H1 (cell line): ENCODE measurements at regions not wholly inside any gene's neighbourhood (a gene's known extent, or its start where the extent isn't known, plus 50 kb on each side); places are given as distances from the start of the nearest gene placed in this dataset.

Experiments used
- CTCF ChIA-PET: fragments of 300-600 bp; sonication (Branson Sonifier 250); formaldehyde crosslinking; loops from one replicate; lab custom pipeline; 2021; ENCODE audit not compliant: partially characterized antibody; lab: Charles Lee
- POLR2A ChIA-PET: fragments of 300-600 bp; sonication (Branson Sonifier 250); formaldehyde crosslinking; loops from one replicate; lab custom pipeline; 2021; ENCODE audit warnings: inconsistent platforms; ENCODE audit not compliant: partially characterized antibody; lab: Charles Lee
- DNase-seq, 2 experiments: peaks; one replicate each; pipeline versions ENCODE4 v3.0.0 to v3.0.0-alpha.2; 2010 to 2022; ENCODE audit warnings: low spot score in 2 of 2, low read depth in 1 of 2, mixed read lengths in 1 of 2
- FAIRE-seq: peaks from 2 replicates; lab custom pipeline; 2011; peaks lifted over from hg19 to GRCh38; lab: Jason Lieb, UNC
- H2AFZ ChIP-seq: 2 replicates; pipeline ENCODE4 v1.8.1; 2012; ENCODE audit warnings: low read length, inconsistent platforms
- H2AK5ac ChIP-seq: 2 replicates; pipeline ENCODE4 v1.6.1; 2013; ENCODE audit warnings: low read depth, low read length
- H2BK120ac ChIP-seq: replicated peaks from 2 replicates; pipeline ENCODE3; 2013; ENCODE audit warnings: low read depth, low read length, inconsistent platforms
- H2BK12ac ChIP-seq: 2 replicates; pipeline ENCODE4 v1.6.1; 2013; ENCODE audit warnings: low read depth, low read length
- H2BK15ac ChIP-seq: 2 replicates; pipeline ENCODE4 v1.6.1; 2013; ENCODE audit warnings: low read length
- H2BK20ac ChIP-seq: 2 replicates; pipeline ENCODE4 v1.6.1; 2013; ENCODE audit warnings: low read length
- H2BK5ac ChIP-seq: 2 replicates; pipeline ENCODE4 v1.6.1; 2013; ENCODE audit warnings: low read depth, low read length
- H3K14ac ChIP-seq: 2 replicates; pipeline ENCODE4 v1.6.1; 2013; ENCODE audit warnings: inconsistent platforms; ENCODE audit not compliant: insufficient read length
- H3K18ac ChIP-seq: 2 replicates; pipeline ENCODE4 v1.6.1; 2013; ENCODE audit warnings: low read length; ENCODE audit errors: extremely low read depth
- H3K23ac ChIP-seq: 2 replicates; pipeline ENCODE4 v1.6.1; 2013; ENCODE audit warnings: inconsistent platforms; ENCODE audit not compliant: insufficient read length
- H3K23me2 ChIP-seq: 2 replicates; pipeline ENCODE4 v1.6.1; 2013; ENCODE audit warnings: low read depth, low read length
- H3K27ac ChIP-seq: 2 replicates; pipeline ENCODE4 v1.6.1; 2011; ENCODE audit warnings: low read depth, low read length, inconsistent platforms
- H3K27me3 ChIP-seq, 4 experiments: replicated peaks in 1 of 4; 1 replicate in 1 of 4; 2 replicates in 3 of 4; pipeline versions ENCODE4 v1.6.1 to v1.8.1; 2011 to 2013; ENCODE audit warnings: low read length in 3 of 4, mild to moderate bottlenecking in 3 of 4, inconsistent platforms in 2 of 4, mixed read lengths in 2 of 4, moderate library complexity in 1 of 4; ENCODE audit not compliant: control insufficient read depth in 3 of 4, insufficient read depth in 3 of 4; ENCODE audit errors: extremely low read depth in 1 of 4
- H3K36me3 ChIP-seq, 4 experiments: 2 replicates each; pipeline versions ENCODE4 v1.6.1 to v1.8.1; 2011 to 2013; ENCODE audit warnings: mild to moderate bottlenecking in 4 of 4, low read length in 3 of 4, moderate library complexity in 2 of 4, control low read depth in 1 of 4, inconsistent platforms in 1 of 4; ENCODE audit not compliant: insufficient read depth in 4 of 4, control insufficient read depth in 2 of 4
- H3K4ac ChIP-seq: replicated peaks from 2 replicates; pipeline ENCODE3; 2013; ENCODE audit warnings: low read length, low read depth, mixed read lengths, inconsistent platforms; ENCODE audit not compliant: insufficient read length
- H3K4me1 ChIP-seq, 4 experiments: replicated peaks in 1 of 4; 1 replicate in 1 of 4; 2 replicates in 3 of 4; pipeline versions ENCODE4 v1.6.1 to v1.8.1; 2011 to 2013; ENCODE audit warnings: low read length in 3 of 4, inconsistent platforms in 2 of 4, mixed read lengths in 1 of 4; ENCODE audit not compliant: insufficient read depth in 4 of 4, control insufficient read depth in 3 of 4
- H3K4me2 ChIP-seq, 2 experiments: 2 replicates each; pipeline versions ENCODE4 v1.6.1 to v1.8.1; 2011 to 2013; ENCODE audit warnings: low read depth in 2 of 2, low read length in 2 of 2, control low read depth in 1 of 2, inconsistent platforms in 1 of 2, mild to moderate bottlenecking in 1 of 2; ENCODE audit not compliant: insufficient read depth in 1 of 2
- H3K4me3 ChIP-seq, 4 experiments: fragments of 200-600, 300-600 bp in 1 of 4; sonication (generic), shearing (Covaris generic), sonication (Bioruptor Twin) in 1 of 4; 2 replicates each; pipeline versions ENCODE4 v1.5.1 to v1.8.1; 2011 to 2016; ENCODE audit warnings: low read length in 4 of 4, low read depth in 3 of 4, control low read depth in 2 of 4, inconsistent platforms in 2 of 4, mild to moderate bottlenecking in 2 of 4, mixed read lengths in 1 of 4, moderate library complexity in 1 of 4; ENCODE audit not compliant: insufficient read depth in 2 of 4; ENCODE audit errors: extremely low read depth in 1 of 4
- H3K56ac ChIP-seq: replicated peaks from 2 replicates; pipeline ENCODE3; 2013; ENCODE audit warnings: low read depth, mild to moderate bottlenecking, mixed read lengths, low read length, inconsistent platforms; ENCODE audit not compliant: insufficient read length
- H3K79me1 ChIP-seq: 2 replicates; pipeline ENCODE4 v1.6.1; 2013; ENCODE audit warnings: low read depth, low read length, control low read depth
- H3K79me2 ChIP-seq, 2 experiments: 2 replicates each; pipeline versions ENCODE4 v1.6.1 to v1.8.1; 2012 to 2013; ENCODE audit warnings: low read length in 2 of 2, mild to moderate bottlenecking in 2 of 2, inconsistent platforms in 1 of 2; ENCODE audit not compliant: insufficient read depth in 2 of 2, control insufficient read depth in 1 of 2
- H3K9ac ChIP-seq, 4 experiments: replicated peaks in 1 of 4; 1 replicate in 1 of 4; 2 replicates in 3 of 4; pipeline versions ENCODE4 v1.6.1 to v1.8.1; 2011 to 2013; ENCODE audit warnings: low read depth in 3 of 4, low read length in 3 of 4, control low read depth in 2 of 4, mild to moderate bottlenecking in 2 of 4, moderate library complexity in 2 of 4, inconsistent platforms in 1 of 4; ENCODE audit errors: extremely low read depth in 1 of 4
- H3K9me3 ChIP-seq, 2 experiments: 2 replicates each; pipeline versions ENCODE4 v1.6.1 to v1.8.1; 2012 to 2013; ENCODE audit warnings: mild to moderate bottlenecking in 2 of 2, moderate library complexity in 2 of 2, control low read depth in 1 of 2, inconsistent platforms in 1 of 2, low read depth in 1 of 2, low read length in 1 of 2, mixed read lengths in 1 of 2; ENCODE audit not compliant: insufficient read depth in 2 of 2
- H4K20me1 ChIP-seq, 2 experiments: replicated peaks in 1 of 2; 2 replicates each; pipeline versions ENCODE3 to v1.8.1; 2011 to 2013; ENCODE audit warnings: inconsistent platforms in 2 of 2, low read length in 2 of 2, mild to moderate bottlenecking in 1 of 2; ENCODE audit not compliant: insufficient read depth in 2 of 2, control insufficient read depth in 1 of 2
- H4K5ac ChIP-seq: 2 replicates; pipeline ENCODE4 v1.6.1; 2013; ENCODE audit warnings: low read length, low read depth, mixed read lengths, inconsistent platforms; ENCODE audit not compliant: insufficient read length
- H4K8ac ChIP-seq: 2 replicates; pipeline ENCODE4 v1.8.0; 2013; ENCODE audit warnings: mild to moderate bottlenecking, moderate library complexity, low read length, inconsistent platforms; ENCODE audit not compliant: insufficient read depth; ENCODE audit errors: extremely low read depth
- H4K91ac ChIP-seq: replicated peaks from 2 replicates; pipeline ENCODE3; 2013; ENCODE audit warnings: low read length, mixed read lengths, inconsistent platforms; ENCODE audit not compliant: insufficient read length
- SP1 ChIP-seq: IDR thresholded peaks from 2 replicates; pipeline ENCODE4 v1.6.1; 2011; ENCODE audit warnings: low read depth, low read length
- WGBS, 2 experiments: shearing (Covaris generic) in 1 of 2; methylation state at CpG; one replicate each; pipeline versions ENCODE4 v1.1.6 to v1.1.7; 2013 to 2015; ENCODE audit warnings: low lambda C conversion rate in 2 of 2, mixed read lengths in 2 of 2, inconsistent platforms in 1 of 2, low coverage in 1 of 2, missing lambda C conversion rate in 1 of 2; ENCODE audit not compliant: insufficient replicate concordance in 2 of 2, insufficient coverage in 1 of 2, insufficient read length in 1 of 2; ENCODE audit errors: extremely low coverage in 1 of 2, missing lambda C conversion rate in 1 of 2; 5-methylcytosine and 5-hydroxymethylcytosine counted together

GRCh38 chr1:94350350-94350924, 67.8 kb upstream of the ABCD3 start:
- no peak overlapping the region for H4K8ac ChIP-seq
- H3K9me3 ChIP-seq = no peaks in the 10 kb centered on the region
- DNase-seq = no peak
- H2AK5ac ChIP-seq = no peak overlapping the region
- no peaks in the 10 kb centered on the region for H3K4me1 ChIP-seq
- no peak overlapping the region for H2BK5ac ChIP-seq
- H3K23me2 ChIP-seq = no peaks in the 10 kb centered on the region
- H3K56ac ChIP-seq = no peak overlapping the region
- H3K27me3 ChIP-seq = no peaks in the 10 kb centered on the region; a peak in 1 of 7 replicates
- no peak for TF ChIP-seq SP1
- no peaks in the 10 kb centered on the region for H4K20me1 ChIP-seq
- no peak overlapping the region for H4K5ac ChIP-seq
- H3K23ac ChIP-seq = no peak overlapping the region
- no peak overlapping the region for H2BK15ac ChIP-seq
- H3K79me1 ChIP-seq = no peaks in the 10 kb centered on the region
- no peak overlapping the region for H2AFZ ChIP-seq
- no peak overlapping the region for H3K18ac ChIP-seq
- H2BK20ac ChIP-seq = no peak overlapping the region
- H3K14ac ChIP-seq = no peak overlapping the region
- no peak overlapping the region for H3K27ac ChIP-seq
- CTCF ChIA-PET = interaction anchor here (0.6 to 1.1 kb wide), 2 partner anchors 14 to 56 kb away, joined by 3 read pairs; no protein-coding TSS in a partner anchor
- no peak for FAIRE-seq
- H3K4me3 ChIP-seq = no peak overlapping the region
- H2BK12ac ChIP-seq = no peak overlapping the region
- no peak overlapping the region for H3K4me2 ChIP-seq
- 55% methylated on average over 1 of the region's 1 CpG; no CpG with 5 or more reads in 1 of the 2 experiments for WGBS, 2 experiments
- H3K36me3 ChIP-seq = no peaks in the 10 kb centered on the region
- H4K91ac ChIP-seq = no peak overlapping the region
- no peaks in the 10 kb centered on the region for H3K79me2 ChIP-seq
- POLR2A ChIA-PET = no interaction called here
- H3K9ac ChIP-seq = no peak overlapping the region
- no peak overlapping the region for H3K4ac ChIP-seq
- H2BK120ac ChIP-seq = no peak overlapping the region
